Body of pancreas (tissue), 4 donors: ENCODE measurements at regions not wholly inside any gene's neighbourhood (a gene's known extent, or its start where the extent isn't known, plus 50 kb on each side); places are given as distances from the start of the nearest gene placed in this dataset.

Experiments
- ATAC-seq: fragments of 150-250 bp; one replicate; pipeline ENCODE4 v1.9.1; 2016
- DNase-seq, 4 donors: peaks; one replicate each; pipeline ENCODE4 v3.0.0-alpha.2; 2019
- H3K27ac ChIP-seq, 4 donors: fragments of 200-600 bp; sonication (generic); 1 replicate in 3 of 4; 2 replicates in 1 of 4; pipeline versions ENCODE4 v1.5.1 to v1.6.1; 2016 to 2019; ENCODE audit warnings: mild to moderate bottlenecking in 1 of 4, mixed read lengths in 1 of 4, moderate library complexity in 1 of 4
- H3K27me3 ChIP-seq, 2 donors: fragments of 200-600 bp; sonication (generic); one replicate each; pipeline ENCODE4 v1.6.0; 2016; ENCODE audit warnings: mild to moderate bottlenecking in 1 of 2
- H3K36me3 ChIP-seq, 2 donors: fragments of 200-600 bp; sonication (generic); replicated peaks in 1 of 2; 2 replicates each; pipeline ENCODE4 v1.5.1; 2016; ENCODE audit warnings: low read depth in 2 of 2; ENCODE audit not compliant: insufficient read depth in 1 of 2
- H3K4me1 ChIP-seq: fragments of 200-600 bp; sonication (generic); one replicate; pipeline ENCODE4 v1.6.0; 2016
- H3K4me3 ChIP-seq, 2 donors: fragments of 200-600 bp; sonication (generic); 1 replicate in 1 of 2; 2 replicates in 1 of 2; pipeline ENCODE4 v1.5.1; 2016 to 2019
- H3K9me3 ChIP-seq, 3 donors: fragments of 200-600 bp; sonication (generic); 1 replicate in 2 of 3; 2 replicates in 1 of 3; pipeline ENCODE4 v1.5.1; 2016
- CTCF ChIP-seq, 7 experiments: fragments of 450-650 bp in 4 of 7; fragments of 200-600 bp in 3 of 7; sonication (generic) in 3 of 7; IDR thresholded peaks; one replicate each; pipeline ENCODE4 v1.5.1; 2016 to 2019; ENCODE audit warnings: antibody characterized with exemption in 7 of 7
- POLR2A ChIP-seq, 3 donors: fragments of 450-650 bp; IDR thresholded peaks; one replicate each; pipeline ENCODE4 v1.6.1; 2016; ENCODE audit warnings: antibody characterized with exemption in 3 of 3, mild to moderate bottlenecking in 2 of 3
- WGBS, 2 donors: methylation state at CpG; one replicate each; pipeline ENCODE4 v1.1.5; 2017; 5-methylcytosine and 5-hydroxymethylcytosine counted together
- intact Hi-C: fragments of 100-400 bp; cut with DNase I; formaldehyde crosslinking; loops from one replicate; pipeline ENCODE4 v1.15.1; 2023

- DNase-seq (no peak), ATAC-seq (no peak)
- Histone ChIP-seq H3K9me3 (no peaks in the 10 kb centered on the region), H3K27ac (no peak overlapping the region), H3K4me3 (no peak overlapping the region), H3K4me1 (no peaks in the 10 kb centered on the region), H3K36me3 (no peaks in the 10 kb centered on the region), H3K27me3 (no peaks in the 10 kb centered on the region)
- intact Hi-C loops = no loop called here
- TF ChIP-seq POLR2A (IDR thresholded peaks at IDR 0.05) = no peak
- no peak for TF ChIP-seq CTCF (IDR thresholded peaks at IDR 0.05)
- 71 to 78% methylated on average over 10 of the region's 10 CpGs for WGBS, 2 donors
Measured at GRCh38 chr1:209428241-209428921, 155.1 kb upstream of the CAMK1G start.

- H3K36me3 ChIP-seq = no peaks in the 10 kb centered on the region
- H3K4me1 ChIP-seq = no peaks in the 10 kb centered on the region
- H3K27me3 ChIP-seq = no peaks in the 10 kb centered on the region
- H3K9me3 ChIP-seq = no peaks in the 10 kb centered on the region
- no peak overlapping the region for H3K27ac ChIP-seq
- no peak for ATAC-seq
- DNase-seq = no peak
- no peak overlapping the region for H3K4me3 ChIP-seq
- TF ChIP-seq POLR2A (IDR thresholded peaks at IDR 0.05) = no peak
- TF ChIP-seq CTCF (IDR thresholded peaks at IDR 0.05) = no peak
- intact Hi-C loops = no loop called here
Measured at GRCh38 chr1:209429611-209430010, 153.9 kb upstream of the CAMK1G start.

GRCh38 chr1:209430107-209430506, 153.4 kb upstream of the CAMK1G start:
- 82 to 92% methylated on average over 3 of the region's 3 CpGs for WGBS, 2 donors
- Histone ChIP-seq H3K27me3 (no peaks in the 10 kb centered on the region), H3K4me1 (no peaks in the 10 kb centered on the region), H3K9me3 (no peaks in the 10 kb centered on the region), H3K27ac (no peak overlapping the region), H3K36me3 (no peaks in the 10 kb centered on the region), H3K4me3 (no peak overlapping the region)
- TF ChIP-seq CTCF (IDR thresholded peaks at IDR 0.05) = no peak
- ATAC-seq = no peak
- intact Hi-C loops = no loop called here
- no peak for DNase-seq

- intact Hi-C loops = no loop called here
- no peak overlapping the region for H3K4me3 ChIP-seq
- no peak for DNase-seq
- TF ChIP-seq POLR2A (IDR thresholded peaks at IDR 0.05) = no peak
- no peak for TF ChIP-seq CTCF (IDR thresholded peaks at IDR 0.05)
- H3K27ac ChIP-seq = no peak overlapping the region
- H3K27me3 ChIP-seq = no peaks in the 10 kb centered on the region
- no peaks in the 10 kb centered on the region for H3K9me3 ChIP-seq
- no peaks in the 10 kb centered on the region for H3K36me3 ChIP-seq
- ATAC-seq = no peak
- H3K4me1 ChIP-seq = no peaks in the 10 kb centered on the region
- 90 to 94% methylated on average over 5 of the region's 5 CpGs for WGBS, 2 donors
Measured at GRCh38 chr1:209430821-209431259, 152.7 kb upstream of the CAMK1G start.

GRCh38 chr1:209431402-209431801, 152.1 kb upstream of the CAMK1G start:
- no peak for ATAC-seq
- H3K27ac ChIP-seq = no peak overlapping the region
- WGBS, 2 donors = 74 to 76% methylated on average over 3 of the region's 3 CpGs
- intact Hi-C loops = no loop called here
- H3K4me1 ChIP-seq = no peaks in the 10 kb centered on the region
- DNase-seq = no peak
- no peaks in the 10 kb centered on the region for H3K27me3 ChIP-seq
- TF ChIP-seq CTCF (IDR thresholded peaks at IDR 0.05) (no peak), POLR2A (IDR thresholded peaks at IDR 0.05) (no peak)
- no peaks in the 10 kb centered on the region for H3K9me3 ChIP-seq
- no peaks in the 10 kb centered on the region for H3K36me3 ChIP-seq
- H3K4me3 ChIP-seq = no peak overlapping the region
